A673 (cell line): ENCODE measurements at regions not wholly inside any gene's neighbourhood (a gene's known extent, or its start where the extent isn't known, plus 50 kb on each side); places are given as distances from the start of the nearest gene placed in this dataset.
A peak's percentile ranks its signal among the peaks of the same experiment; 100 is the strongest.

Source experiments
- BruUV-seq: library from RNA; stranded (reverse); fragments of 400-500 nt; replicated peaks from 2 replicates; lab custom pipeline; 2021; lab: Mats Ljungman, UMichigan
- CTCF ChIA-PET: fragments of 300-600 bp; sonication (Branson Sonifier 250); formaldehyde crosslinking; loops from one replicate; lab custom pipeline; 2022; ENCODE audit warnings: antibody characterized with exemption; lab: Charles Lee
- POLR2A ChIA-PET: fragments of 300-600 bp; sonication (Branson Sonifier 250); formaldehyde crosslinking; loops from one replicate; lab custom pipeline; 2022; ENCODE audit warnings: antibody characterized with exemption; ENCODE audit not compliant: low non-redundant PET; lab: Charles Lee
- DNase-seq: peaks from one replicate; pipeline ENCODE4 v3.0.0-alpha.2; 2015; ENCODE audit warnings: low spot score
- H3K27ac ChIP-seq: fragments of 200-600 bp; sonication (generic); 2 replicates; pipeline ENCODE4 v1.5.1; 2016; ENCODE audit warnings: mixed run types, low read depth, mild to moderate bottlenecking, mixed read lengths, antibody characterized with exemption, low read length; ENCODE audit not compliant: poor library complexity, severe bottlenecking
- H3K27me3 ChIP-seq: fragments of 200-600 bp; sonication (generic); replicated peaks from 2 replicates; pipeline ENCODE4 v1.6.1; 2017; ENCODE audit warnings: mixed run types, low read depth, mild to moderate bottlenecking, mixed read lengths, antibody characterized with exemption, low read length; ENCODE audit not compliant: insufficient read depth, poor library complexity
- H3K36me3 ChIP-seq: fragments of 200-600 bp; sonication (generic); 2 replicates; pipeline ENCODE4 v1.6.1; 2016; ENCODE audit warnings: mixed run types, mild to moderate bottlenecking, mixed read lengths, antibody characterized with exemption, low read length; ENCODE audit not compliant: insufficient read depth, poor library complexity, severe bottlenecking
- H3K4me1 ChIP-seq: fragments of 200-600 bp; sonication (generic); 2 replicates; pipeline ENCODE4 v1.6.1; 2017; ENCODE audit warnings: mixed run types, mild to moderate bottlenecking, mixed read lengths, antibody characterized with exemption, low read length; ENCODE audit not compliant: insufficient read depth, poor library complexity, severe bottlenecking
- H3K4me3 ChIP-seq: fragments of 200-600 bp; sonication (generic); 2 replicates; pipeline ENCODE4 v1.5.1; 2016; ENCODE audit warnings: low read depth, mixed run types, mild to moderate bottlenecking, mixed read lengths, low read length; ENCODE audit not compliant: poor library complexity, severe bottlenecking
- H3K9me3 ChIP-seq: fragments of 200-600 bp; sonication (generic); 2 replicates; pipeline ENCODE4 v1.6.1; 2016; ENCODE audit warnings: mixed run types, low read depth, mild to moderate bottlenecking, mixed read lengths, antibody characterized with exemption, low read length; ENCODE audit not compliant: poor library complexity, severe bottlenecking
- EZH2 ChIP-seq: fragments of 200-600 bp; sonication (generic); IDR thresholded peaks from 2 replicates; pipeline ENCODE4 v1.6.1; 2017; ENCODE audit warnings: borderline replicate concordance, low read depth, mild to moderate bottlenecking, mixed read lengths, antibody characterized with exemption, low read length; ENCODE audit not compliant: poor library complexity, severe bottlenecking
- intact Hi-C: fragments of 100-400 bp; cut with micrococcal nuclease; formaldehyde crosslinking; loops from one replicate; pipeline ENCODE4 v1.10.0; 2022; ENCODE audit not compliant: unreplicated experiment
- TF ChIP-seq, protein P1 (sequence below): fragments of 300-800, 200-600 bp; sonication (generic); conservative IDR thresholded peaks from 2 replicates; pipeline ENCODE4 v1.5.1; 2017; ENCODE audit warnings: low read depth, mild to moderate bottlenecking, antibody characterized with exemption, low read length, moderate library complexity, mixed read lengths

DNA sequence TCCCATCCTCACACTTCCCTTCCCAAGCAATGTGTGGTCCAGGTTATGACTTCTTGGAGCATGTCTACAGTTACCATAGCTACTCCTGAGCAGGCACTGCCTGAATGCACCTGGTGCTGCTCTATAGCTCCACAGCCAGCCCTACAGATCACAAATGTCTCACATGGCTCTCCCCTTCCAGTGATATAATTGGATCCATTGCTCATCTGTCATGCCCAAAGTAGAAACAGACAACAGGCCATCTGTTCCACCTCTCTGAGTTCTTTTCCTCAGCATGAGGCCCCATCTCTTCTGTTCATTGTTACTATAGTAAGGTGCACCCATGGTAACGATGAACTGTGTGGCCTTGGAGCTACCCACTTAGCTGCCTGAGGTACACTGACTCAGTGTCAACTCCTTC is 320.3 kb upstream of the ZC3H12C start:
- CTCF ChIA-PET, result no interaction called here
- no peaks in the 10 kb centered on the region for H3K9me3 ChIP-seq
- no TSS peak for BruUV-seq

DNA sequence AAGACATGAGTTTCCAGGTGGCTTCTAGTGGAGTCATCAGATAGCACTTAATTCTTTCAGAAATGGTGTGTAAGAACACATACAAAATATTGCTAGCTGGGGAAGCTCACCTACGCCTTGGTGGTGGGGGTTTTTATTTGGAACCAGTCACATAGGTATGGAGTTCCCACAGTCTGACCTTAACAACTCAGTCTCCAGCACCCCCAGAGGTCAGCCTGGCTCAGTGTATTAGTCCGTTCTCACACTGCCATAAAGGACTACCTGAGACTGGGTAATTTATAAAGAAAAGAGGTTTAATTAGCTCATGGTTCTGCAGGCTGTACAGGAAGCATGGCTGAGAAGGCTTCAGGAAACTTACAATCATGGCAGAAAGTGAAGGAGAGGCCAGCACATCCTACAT is 317.5 kb upstream of the ZC3H12C start:
- H3K4me1 ChIP-seq, result no peaks in the 10 kb centered on the region
- POLR2A ChIA-PET, result no interaction called here
- H3K27me3 ChIP-seq, result no peaks in the 10 kb centered on the region
- BruUV-seq, result no TSS peak
- H3K36me3 ChIP-seq, result no peaks in the 10 kb centered on the region
- H3K4me3 ChIP-seq, result no peak overlapping the region
- CTCF ChIA-PET, result no interaction called here
- intact Hi-C loops, result no loop called here
- no peak overlapping the region for H3K27ac ChIP-seq
- no peak for DNase-seq
- no peak for TF ChIP-seq EZH2
- TF ChIP-seq, protein P1, sequence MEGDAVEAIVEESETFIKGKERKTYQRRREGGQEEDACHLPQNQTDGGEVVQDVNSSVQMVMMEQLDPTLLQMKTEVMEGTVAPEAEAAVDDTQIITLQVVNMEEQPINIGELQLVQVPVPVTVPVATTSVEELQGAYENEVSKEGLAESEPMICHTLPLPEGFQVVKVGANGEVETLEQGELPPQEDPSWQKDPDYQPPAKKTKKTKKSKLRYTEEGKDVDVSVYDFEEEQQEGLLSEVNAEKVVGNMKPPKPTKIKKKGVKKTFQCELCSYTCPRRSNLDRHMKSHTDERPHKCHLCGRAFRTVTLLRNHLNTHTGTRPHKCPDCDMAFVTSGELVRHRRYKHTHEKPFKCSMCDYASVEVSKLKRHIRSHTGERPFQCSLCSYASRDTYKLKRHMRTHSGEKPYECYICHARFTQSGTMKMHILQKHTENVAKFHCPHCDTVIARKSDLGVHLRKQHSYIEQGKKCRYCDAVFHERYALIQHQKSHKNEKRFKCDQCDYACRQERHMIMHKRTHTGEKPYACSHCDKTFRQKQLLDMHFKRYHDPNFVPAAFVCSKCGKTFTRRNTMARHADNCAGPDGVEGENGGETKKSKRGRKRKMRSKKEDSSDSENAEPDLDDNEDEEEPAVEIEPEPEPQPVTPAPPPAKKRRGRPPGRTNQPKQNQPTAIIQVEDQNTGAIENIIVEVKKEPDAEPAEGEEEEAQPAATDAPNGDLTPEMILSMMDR, result no peak
- H3K9me3 ChIP-seq, result no peaks in the 10 kb centered on the region

More for the DNA sequence above, 320.3 kb upstream of the ZC3H12C start:
- no peak overlapping the region for H3K27ac ChIP-seq
- H3K4me1 ChIP-seq, result no peaks in the 10 kb centered on the region
- intact Hi-C loops, result no loop called here
- DNase-seq, result no peak
- H3K4me3 ChIP-seq, result no peak overlapping the region
- POLR2A ChIA-PET, result no interaction called here
- TF ChIP-seq EZH2, result no peak
- TF ChIP-seq, protein P1, result no peak
- H3K27me3 ChIP-seq, result no peaks in the 10 kb centered on the region
- H3K36me3 ChIP-seq, result no peaks in the 10 kb centered on the region

DNA sequence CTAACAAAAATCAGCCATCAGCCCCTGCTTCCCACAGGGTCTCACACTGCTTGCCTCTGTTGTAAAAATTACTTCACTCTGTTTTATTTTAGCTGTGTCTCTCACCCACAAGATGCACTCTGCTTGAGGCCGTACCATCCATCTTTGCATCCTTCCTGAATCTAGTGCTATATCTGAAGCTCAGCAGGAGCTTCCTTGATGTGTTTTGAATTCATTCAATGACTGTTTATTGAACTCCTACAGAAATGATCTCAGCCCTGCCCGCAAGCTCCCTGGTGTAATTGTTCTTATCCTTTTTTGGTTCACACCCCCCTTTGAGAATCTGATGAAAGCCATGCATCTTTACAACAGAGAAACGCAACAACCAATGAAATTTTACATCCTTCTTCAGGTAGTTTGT is 310.2 kb upstream of the ZC3H12C start:
- no peak overlapping the region for H3K4me3 ChIP-seq
- intact Hi-C loops, result no loop called here
- H3K9me3 ChIP-seq, result no peaks in the 10 kb centered on the region
- no peak overlapping the region for H3K27ac ChIP-seq
- DNase-seq, result peak; percentile 71
- TF ChIP-seq EZH2, result no peak
- TF ChIP-seq, protein P1, result no peak
- CTCF ChIA-PET, result no interaction called here
- BruUV-seq, result no TSS peak
- POLR2A ChIA-PET, result no interaction called here
- no peaks in the 10 kb centered on the region for H3K27me3 ChIP-seq
- H3K4me1 ChIP-seq, result no peaks in the 10 kb centered on the region
- no peaks in the 10 kb centered on the region for H3K36me3 ChIP-seq
